ENCODE measurements at regions not wholly inside any gene's neighbourhood (a gene's known extent, or its start where the extent isn't known, plus 50 kb on each side); places are given as distances from the start of the nearest gene placed in this dataset.

- H3K27ac Mint-ChIP-seq: no peak overlapping the region
- DNase-seq (ENCODE audit: low spot score): no peak
- peaks cover 5% of the 10 kb centered on the region for H3K27me3 Mint-ChIP-seq (ENCODE audit: insufficient read depth, low read depth)
- Histone ChIP-seq H3K36me3 (no peaks in the 10 kb centered on the region), H3K27ac (no peak overlapping the region), H3K4me2 (no peak overlapping the region), H4K20me1 (ENCODE audit: low read depth) (peaks cover 5% of the 10 kb centered on the region), H3K9me3 (ENCODE audit: low read depth) (no peaks in the 10 kb centered on the region), H3F3A (ENCODE audit: low read depth) (peaks cover 14% of the 10 kb centered on the region), H3K4me1 (peaks cover 43% of the 10 kb centered on the region), H3K4me3 (no peak overlapping the region), H2AFZ (replicated peaks) (no peak overlapping the region), H3K9ac (no peak overlapping the region), H3K27me3 (peaks cover 24% of the 10 kb centered on the region), H3K79me2 (ENCODE audit: low read depth) (no peaks in the 10 kb centered on the region)
- no peak overlapping the region for H3K4me3 Mint-ChIP-seq
- no peaks in the 10 kb centered on the region for H3K36me3 Mint-ChIP-seq
- TF ChIP-seq EZH2 (IDR thresholded peaks at IDR 0.05) (no peak), CTCF (IDR thresholded peaks at IDR 0.05) (no peak), EZH2phosphoT487 (IDR thresholded peaks at IDR 0.05) (no peak)
- peaks cover under 1% of the 10 kb centered on the region for H3K9me3 Mint-ChIP-seq
- H3K4me1 Mint-ChIP-seq: peaks cover 56% of the 10 kb centered on the region
These were observed 1024.1 kb downstream of the TMEM182 start for GRCh38 chr2:103785956-103786355.

- Mint-ChIP-seq H3K27ac (peak overlapping the region; percentile 17), H3K4me3 (peak overlapping the region; percentile 14), H3K36me3 (no peaks in the 10 kb centered on the region), H3K9me3 (peaks cover 17% of the 10 kb centered on the region), H3K27me3 (ENCODE audit: insufficient read depth, low read depth) (peaks cover 15% of the 10 kb centered on the region), H3K4me1 (peaks cover 56% of the 10 kb centered on the region)
- peak; percentile 18 for DNase-seq (ENCODE audit: low spot score)
- TF ChIP-seq EZH2 (IDR thresholded peaks at IDR 0.05) (no peak), CTCF (IDR thresholded peaks at IDR 0.05) (no peak), EZH2phosphoT487 (IDR thresholded peaks at IDR 0.05) (no peak)
- H4K20me1 ChIP-seq (ENCODE audit: low read depth): peaks cover 5% of the 10 kb centered on the region
- H3K27me3 ChIP-seq: peaks cover 28% of the 10 kb centered on the region
- no peaks in the 10 kb centered on the region for H3K9me3 ChIP-seq (ENCODE audit: low read depth)
- H3K4me1 ChIP-seq: peaks cover 53% of the 10 kb centered on the region
- H3K79me2 ChIP-seq (ENCODE audit: low read depth): no peaks in the 10 kb centered on the region
- H3K4me2 ChIP-seq: peak overlapping the region; percentile 67
- no peak overlapping the region for H3K4me3 ChIP-seq
- peaks cover 23% of the 10 kb centered on the region for H3F3A ChIP-seq (ENCODE audit: low read depth)
- H3K36me3 ChIP-seq: no peaks in the 10 kb centered on the region
- no peak overlapping the region for H2AFZ ChIP-seq (replicated peaks)
- no peak overlapping the region for H3K27ac ChIP-seq
- no peak overlapping the region for H3K9ac ChIP-seq
These were observed 1026.6 kb downstream of the TMEM182 start for GRCh38 chr2:103788389-103788788.

GRCh38 chr2:103788951-103789350 is 1027.1 kb downstream of the TMEM182 start:
- DNase-seq (ENCODE audit: low spot score): peak; percentile 69
- H2AFZ ChIP-seq (replicated peaks): no peak overlapping the region
- H3K4me3 Mint-ChIP-seq: no peak overlapping the region
- H3F3A ChIP-seq (ENCODE audit: low read depth): peaks cover 23% of the 10 kb centered on the region
- H3K27me3 Mint-ChIP-seq (ENCODE audit: insufficient read depth, low read depth): peaks cover 16% of the 10 kb centered on the region
- H3K27ac ChIP-seq: peak overlapping the region; percentile 72
- no peaks in the 10 kb centered on the region for H3K36me3 ChIP-seq
- H3K36me3 Mint-ChIP-seq: no peaks in the 10 kb centered on the region
- peaks cover 28% of the 10 kb centered on the region for H3K27me3 ChIP-seq
- peaks cover 21% of the 10 kb centered on the region for H3K9me3 Mint-ChIP-seq
- TF ChIP-seq EZH2 (IDR thresholded peaks at IDR 0.05) (no peak), EZH2phosphoT487 (IDR thresholded peaks at IDR 0.05) (peak; percentile 92), CTCF (IDR thresholded peaks at IDR 0.05) (no peak)
- H3K4me1 ChIP-seq: peaks cover 47% of the 10 kb centered on the region
- no peak overlapping the region for H3K9ac ChIP-seq
- H3K27ac Mint-ChIP-seq: no peak overlapping the region
- H3K79me2 ChIP-seq (ENCODE audit: low read depth): no peaks in the 10 kb centered on the region
- H4K20me1 ChIP-seq (ENCODE audit: low read depth): peaks cover 5% of the 10 kb centered on the region
- H3K4me3 ChIP-seq: peak overlapping the region; percentile 12
- peak overlapping the region; percentile 67 for H3K4me2 ChIP-seq
- peaks cover 51% of the 10 kb centered on the region for H3K4me1 Mint-ChIP-seq
- H3K9me3 ChIP-seq (ENCODE audit: low read depth): no peaks in the 10 kb centered on the region

Measured in neural progenitor cell (in vitro differentiated cells).